ENCODE measurements at regions not wholly inside any gene's neighbourhood (a gene's known extent, or its start where the extent isn't known, plus 50 kb on each side); places are given as distances from the start of the nearest gene placed in this dataset.

DNA sequence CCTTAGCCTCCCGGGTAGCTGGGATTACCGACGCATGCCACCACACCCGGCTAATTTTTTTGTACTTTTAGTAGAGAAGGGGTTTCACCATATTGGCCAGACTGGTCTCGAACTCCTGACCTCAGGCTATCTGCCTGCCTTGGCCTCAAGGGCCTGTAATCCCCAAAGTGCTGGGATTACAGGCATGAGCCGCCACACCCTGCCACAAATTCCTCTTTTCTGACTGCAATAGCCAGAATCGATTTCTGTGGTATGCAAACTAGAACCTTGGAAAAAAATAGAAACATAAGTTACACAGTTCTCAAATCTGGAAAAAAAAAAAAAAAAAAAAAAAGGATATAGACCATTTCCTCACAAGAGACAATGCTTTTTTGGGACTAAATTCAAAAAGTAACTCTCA lies 184.6 kb upstream of the EGLN3 start:
- DNase-seq (ENCODE audit: low read depth, low spot score) = no peak

- DNase-seq (ENCODE audit: low read depth, low spot score) = no peak
Measured at GRCh38 chr14:34134484-34134883, 183.6 kb upstream of the EGLN3 start.

GRCh38 chr14:34129927-34130552 lies 179.2 kb upstream of the EGLN3 start:
- no peak for DNase-seq (ENCODE audit: low read depth, low spot score)

DNA sequence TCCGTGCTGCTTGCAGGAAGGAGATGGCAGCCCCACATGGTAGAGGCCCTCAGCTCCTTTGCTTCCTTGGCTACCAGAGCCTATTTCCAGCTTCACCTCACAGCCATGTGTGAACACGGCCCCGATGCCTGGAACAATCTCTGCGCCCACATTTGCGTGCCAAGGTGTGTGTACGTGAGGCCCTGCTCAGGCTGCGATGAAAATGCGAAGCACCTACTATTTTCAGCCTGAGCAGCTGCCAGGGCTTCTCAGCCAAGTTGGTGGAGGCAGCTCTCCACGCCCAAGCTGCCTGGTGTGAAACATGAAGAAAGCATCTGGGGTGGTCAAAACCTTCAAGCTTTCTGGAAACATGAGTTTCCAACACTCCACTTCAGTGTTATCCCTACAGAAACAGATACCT lies 177.8 kb upstream of the EGLN3 start:
- no peak for DNase-seq (ENCODE audit: low read depth, low spot score)

DNA sequence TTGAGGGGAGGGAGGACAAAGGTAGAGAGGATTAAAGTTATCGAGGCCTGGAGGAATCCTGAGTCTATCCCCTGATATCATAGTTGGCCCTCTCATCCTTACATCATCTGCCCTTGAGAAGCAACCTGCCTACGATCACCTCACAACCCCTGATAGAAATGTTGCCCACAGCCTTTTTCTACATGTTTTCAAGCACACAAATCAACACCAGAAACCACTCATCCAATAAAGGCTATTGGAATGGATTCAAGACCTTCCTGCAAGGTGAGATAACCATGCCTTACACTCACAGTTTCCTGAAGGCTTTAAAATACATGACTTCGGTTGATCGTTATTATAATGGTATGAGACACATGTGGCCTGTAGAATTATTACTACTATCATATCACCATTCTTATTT lies 175.7 kb upstream of the EGLN3 start:
- no peak for DNase-seq (ENCODE audit: low read depth, low spot score)

DNA sequence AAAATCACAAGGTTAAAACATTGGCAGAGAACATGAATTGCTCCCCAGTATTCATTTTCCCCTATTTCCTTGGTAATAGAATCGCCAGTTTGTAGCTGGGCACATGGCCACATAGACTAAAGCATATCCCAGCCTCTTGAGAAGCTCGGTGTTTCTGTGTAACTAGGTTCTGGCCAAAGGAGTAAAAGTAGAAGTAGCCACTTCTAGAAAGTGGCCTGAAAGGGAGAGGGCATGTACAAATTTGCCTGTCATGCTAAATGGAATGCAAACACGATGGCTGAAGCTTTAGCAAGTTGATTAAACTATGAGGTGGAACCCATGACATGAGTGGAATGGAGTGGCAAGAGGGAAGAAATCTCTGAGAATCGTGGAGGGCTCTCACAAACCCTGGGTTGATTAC lies 173.7 kb upstream of the EGLN3 start:
- no peak for DNase-seq (ENCODE audit: low read depth, low spot score)

DNA sequence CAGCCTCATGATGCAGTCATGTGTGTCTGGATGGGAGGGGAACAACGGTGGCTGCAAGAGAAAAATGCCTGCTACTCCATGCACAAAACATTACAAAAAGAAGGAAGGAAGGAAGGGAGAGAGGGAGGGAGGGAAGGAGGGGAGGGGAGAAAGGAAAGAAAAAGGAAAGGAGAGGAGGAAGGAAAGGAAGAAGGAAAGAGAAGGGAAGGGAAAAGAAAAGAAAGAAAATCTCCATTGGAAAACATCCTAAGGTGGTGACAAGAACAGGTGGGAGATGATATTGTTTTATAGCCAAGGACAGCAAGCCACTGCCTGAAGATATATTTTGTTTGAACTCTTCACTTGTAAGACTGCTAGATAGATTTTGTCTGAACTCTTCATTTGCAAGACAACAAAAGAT lies 171.8 kb upstream of the EGLN3 start:
- no peak for DNase-seq (ENCODE audit: low read depth, low spot score)

- DNase-seq (ENCODE audit: low read depth, low spot score) = no peak
Measured at GRCh38 chr14:34122081-34122480, 171.2 kb upstream of the EGLN3 start.

- DNase-seq (ENCODE audit: low read depth, low spot score) = no peak
Measured at GRCh38 chr14:34120185-34120977, 169.5 kb upstream of the EGLN3 start.

GRCh38 chr14:34119107-34119858 lies 168.4 kb upstream of the EGLN3 start:
- DNase-seq (ENCODE audit: low read depth, low spot score) = no peak

DNA sequence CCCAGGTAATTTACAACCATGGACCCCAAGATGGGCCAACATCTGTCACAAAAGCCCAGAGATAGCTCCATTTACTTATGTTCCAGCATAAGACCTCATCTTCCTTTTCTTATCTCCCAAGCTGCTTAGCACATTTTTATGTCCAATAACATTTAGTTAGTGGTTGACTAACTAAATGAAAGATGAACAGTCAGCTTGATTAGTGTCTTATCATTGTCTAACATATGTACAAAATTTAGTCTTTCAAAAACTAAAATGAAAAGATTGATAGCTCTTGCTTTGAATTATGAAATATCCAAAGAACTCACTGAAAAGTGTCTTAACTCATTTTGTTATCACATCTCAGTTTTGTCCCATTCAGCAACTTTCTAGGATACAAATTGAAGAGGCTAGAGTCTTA lies 163.1 kb upstream of the EGLN3 start:
- DNase-seq (ENCODE audit: low read depth, low spot score) = no peak

- no peak for DNase-seq (ENCODE audit: low read depth, low spot score)
Measured at GRCh38 chr14:34113005-34113511, 162.2 kb upstream of the EGLN3 start.

- no peak for DNase-seq (ENCODE audit: low read depth, low spot score)
Measured at GRCh38 chr14:34111953-34112352, 161.1 kb upstream of the EGLN3 start.

DNA sequence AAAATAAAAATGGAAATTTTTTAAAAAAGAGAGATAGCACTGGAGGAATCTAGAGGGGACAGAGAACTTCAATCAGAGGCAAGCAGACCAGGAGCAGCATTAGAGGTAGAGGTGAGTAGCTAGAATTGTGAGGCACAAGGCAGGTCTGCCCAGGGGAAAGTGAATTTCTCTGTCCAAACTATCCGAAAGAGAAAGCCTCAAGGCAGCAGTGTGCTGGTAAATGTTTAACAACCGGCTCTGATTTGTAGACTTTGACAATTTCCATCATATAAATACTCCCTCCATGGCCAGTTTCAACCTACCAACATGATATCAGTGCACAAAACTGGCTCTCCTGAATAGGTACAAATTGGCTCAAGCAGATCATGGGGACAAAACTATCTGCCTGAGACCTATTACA lies 160.6 kb upstream of the EGLN3 start:
- no peak for DNase-seq (ENCODE audit: low read depth, low spot score)

GRCh38 chr14:34110531-34110930 lies 159.7 kb upstream of the EGLN3 start:
- no peak for DNase-seq (ENCODE audit: low read depth, low spot score)

GRCh38 chr14:34107441-34107840 lies 156.6 kb upstream of the EGLN3 start:
- no peak for DNase-seq (ENCODE audit: low read depth, low spot score)

DNA sequence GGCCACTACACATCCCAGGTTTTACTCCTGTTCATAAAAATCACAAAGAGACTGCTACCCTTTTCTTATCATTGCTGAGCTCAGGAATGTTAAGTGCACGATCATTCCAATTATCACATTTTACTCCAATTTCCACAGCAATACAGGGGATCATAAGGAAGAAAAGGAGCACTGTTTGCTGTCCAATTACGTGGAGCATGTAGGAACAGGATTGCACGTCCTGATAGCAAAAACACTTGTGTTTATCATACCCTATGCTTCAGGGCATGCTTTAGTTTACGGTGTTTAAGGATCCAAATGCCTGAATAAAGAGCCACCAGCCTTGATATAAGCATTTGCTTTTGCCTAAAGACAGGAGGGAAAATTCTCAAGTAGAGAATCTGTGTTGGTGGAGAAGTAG lies 155.4 kb upstream of the EGLN3 start:
- no peak for DNase-seq (ENCODE audit: low read depth, low spot score)

- DNase-seq (ENCODE audit: low read depth, low spot score) = no peak
Measured at GRCh38 chr14:34104489-34105397, 153.9 kb upstream of the EGLN3 start.

DNA sequence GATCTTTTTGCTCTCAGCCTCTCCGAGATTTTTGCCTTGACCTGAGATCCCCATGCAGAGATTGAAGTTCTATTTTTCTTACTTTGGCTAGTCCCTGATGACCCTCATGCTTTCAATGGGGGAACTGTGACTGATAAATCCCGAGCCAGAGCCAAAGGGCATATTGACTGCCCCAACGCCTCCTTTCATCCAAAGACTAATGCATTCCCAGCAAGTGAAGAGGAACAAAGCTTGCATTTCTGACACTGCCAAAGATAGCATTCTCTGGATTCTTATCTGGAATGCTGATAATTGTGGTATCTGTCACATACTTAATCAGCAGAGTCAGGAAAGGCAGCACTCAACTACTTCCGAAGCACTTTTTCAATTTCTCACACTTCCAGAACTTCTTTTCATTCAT lies 152.3 kb upstream of the EGLN3 start:
- no peak for DNase-seq (ENCODE audit: low read depth, low spot score)

DNA sequence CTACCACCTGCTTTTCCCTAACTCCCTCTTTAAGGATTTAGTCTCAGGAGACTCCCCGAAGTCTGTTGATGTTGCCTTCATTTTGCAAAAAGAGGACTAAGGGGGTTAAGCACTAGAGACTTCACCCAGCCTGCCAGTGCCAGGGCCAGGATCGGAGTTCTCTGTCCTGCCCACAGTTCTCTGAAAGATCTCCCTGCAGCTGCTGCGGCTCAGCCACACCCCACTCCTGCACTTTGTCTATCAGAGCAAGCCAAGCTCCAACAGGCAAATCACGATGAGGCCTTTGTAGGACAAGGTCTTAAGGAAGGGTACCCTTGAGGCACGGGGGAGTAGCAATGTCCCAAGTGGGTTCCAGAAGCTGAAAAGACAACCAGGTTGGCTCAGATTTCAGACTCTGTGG lies 148.8 kb upstream of the EGLN3 start:
- DNase-seq (ENCODE audit: low read depth, low spot score) = no peak

DNA sequence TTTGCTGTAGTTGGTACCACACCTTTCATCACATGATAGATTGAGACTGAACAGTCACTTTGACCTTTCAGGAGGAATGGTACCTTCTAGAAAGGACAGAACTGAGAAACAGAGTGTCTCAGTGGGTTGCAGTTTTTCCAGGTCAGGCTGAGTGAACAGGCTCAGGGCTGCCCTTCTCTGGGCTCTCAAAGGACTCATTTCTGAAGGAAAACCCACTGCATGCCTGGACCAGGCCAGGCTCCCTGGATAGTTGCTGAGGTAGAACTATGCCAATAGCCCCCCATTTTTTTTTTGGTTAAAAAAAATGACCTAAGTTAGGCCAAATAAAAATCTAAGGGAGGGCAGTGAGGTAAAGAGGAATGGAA lies 148.1 kb upstream of the EGLN3 start:
- no peak for DNase-seq (ENCODE audit: low read depth, low spot score)
